Stomach (tissue), 4 donors: ENCODE measurements at regions not wholly inside any gene's neighbourhood (a gene's known extent, or its start where the extent isn't known, plus 50 kb on each side); places are given as distances from the start of the nearest gene placed in this dataset.

Source experiments
- POLR2A ChIP-seq, 4 donors: fragments of 450-650 bp; IDR thresholded peaks; one replicate each; pipeline ENCODE4 v1.6.1; 2016; ENCODE audit warnings: antibody characterized with exemption in 4 of 4, control low read depth in 2 of 4, mild to moderate bottlenecking in 1 of 4, moderate library complexity in 1 of 4
- TF ChIP-seq, protein P1 (sequence below), 7 experiments: fragments of 450-650 bp in 4 of 7; fragments of 200-600 bp in 3 of 7; sonication (generic) in 3 of 7; IDR thresholded peaks; one replicate each; pipeline ENCODE4 v1.5.1; 2016 to 2019; ENCODE audit warnings: antibody characterized with exemption in 7 of 7, control low read depth in 2 of 7, mild to moderate bottlenecking in 1 of 7

DNA sequence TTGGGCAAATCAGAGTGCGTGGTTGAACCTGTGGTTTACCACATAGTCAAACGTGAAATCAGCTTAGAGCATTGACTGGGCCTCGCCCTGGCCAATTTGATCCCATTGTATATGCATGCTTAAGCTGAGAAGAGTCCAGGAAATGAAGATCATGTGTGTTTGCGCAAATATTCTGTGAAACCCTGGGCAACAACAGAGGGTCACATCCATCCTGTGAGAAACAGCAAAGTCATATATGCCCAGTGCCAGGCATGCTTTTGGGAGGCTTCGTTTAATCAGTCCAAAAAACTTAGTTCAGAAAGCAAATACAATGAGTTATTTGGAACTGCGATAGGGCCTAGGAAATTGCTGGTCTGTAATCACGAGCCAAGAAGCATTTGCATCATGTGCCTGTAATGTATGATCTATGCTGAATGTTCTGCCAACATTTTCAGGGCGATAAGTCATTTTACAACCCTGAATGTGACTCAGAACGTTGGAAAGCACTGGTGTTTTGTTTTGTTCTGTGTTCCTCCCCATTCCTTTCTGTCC is 412.1 kb upstream of the CELF2 start:
- TF ChIP-seq, protein P1, sequence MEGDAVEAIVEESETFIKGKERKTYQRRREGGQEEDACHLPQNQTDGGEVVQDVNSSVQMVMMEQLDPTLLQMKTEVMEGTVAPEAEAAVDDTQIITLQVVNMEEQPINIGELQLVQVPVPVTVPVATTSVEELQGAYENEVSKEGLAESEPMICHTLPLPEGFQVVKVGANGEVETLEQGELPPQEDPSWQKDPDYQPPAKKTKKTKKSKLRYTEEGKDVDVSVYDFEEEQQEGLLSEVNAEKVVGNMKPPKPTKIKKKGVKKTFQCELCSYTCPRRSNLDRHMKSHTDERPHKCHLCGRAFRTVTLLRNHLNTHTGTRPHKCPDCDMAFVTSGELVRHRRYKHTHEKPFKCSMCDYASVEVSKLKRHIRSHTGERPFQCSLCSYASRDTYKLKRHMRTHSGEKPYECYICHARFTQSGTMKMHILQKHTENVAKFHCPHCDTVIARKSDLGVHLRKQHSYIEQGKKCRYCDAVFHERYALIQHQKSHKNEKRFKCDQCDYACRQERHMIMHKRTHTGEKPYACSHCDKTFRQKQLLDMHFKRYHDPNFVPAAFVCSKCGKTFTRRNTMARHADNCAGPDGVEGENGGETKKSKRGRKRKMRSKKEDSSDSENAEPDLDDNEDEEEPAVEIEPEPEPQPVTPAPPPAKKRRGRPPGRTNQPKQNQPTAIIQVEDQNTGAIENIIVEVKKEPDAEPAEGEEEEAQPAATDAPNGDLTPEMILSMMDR (IDR thresholded peaks at IDR 0.05) = no peak
- no peak for TF ChIP-seq POLR2A (IDR thresholded peaks at IDR 0.05)
